Non-pigmented ciliary epithelial cell (primary cell): ENCODE measurements at regions not wholly inside any gene's neighbourhood (a gene's known extent, or its start where the extent isn't known, plus 50 kb on each side); places are given as distances from the start of the nearest gene placed in this dataset.
"Not testable (repeated sequence)": the region's sequence is repeated elsewhere in the genome, so short reads cannot be mapped to it uniquely, and the experiment has no call there.

Experiments used
- DNase-seq: peaks from one replicate; pipeline ENCODE4 v3.0.0-alpha.2; 2010; ENCODE audit warnings: low read depth

- not testable (repeated sequence) for DNase-seq
Observed at GRCh38 chr7:6882321-6882721, 56.2 kb upstream of the CCZ1B start.

GRCh38 chr7:6883756-6884155 lies 57.7 kb upstream of the CCZ1B start:
- not testable (repeated sequence) for DNase-seq

GRCh38 chr7:6886198-6886597 lies 60.1 kb upstream of the CCZ1B start:
- DNase-seq: no peak

- DNase-seq: not testable (repeated sequence)
Observed at GRCh38 chr7:6888267-6889045, 62.4 kb upstream of the CCZ1B start.

GRCh38 chr7:6889252-6889812 lies 63.3 kb upstream of the CCZ1B start:
- DNase-seq: no peak

GRCh38 chr7:6902097-6902518 lies 76.0 kb upstream of the CCZ1B start:
- not testable (repeated sequence) for DNase-seq

GRCh38 chr7:6903289-6903688 lies 77.2 kb upstream of the CCZ1B start:
- DNase-seq: not testable (repeated sequence)

DNA sequence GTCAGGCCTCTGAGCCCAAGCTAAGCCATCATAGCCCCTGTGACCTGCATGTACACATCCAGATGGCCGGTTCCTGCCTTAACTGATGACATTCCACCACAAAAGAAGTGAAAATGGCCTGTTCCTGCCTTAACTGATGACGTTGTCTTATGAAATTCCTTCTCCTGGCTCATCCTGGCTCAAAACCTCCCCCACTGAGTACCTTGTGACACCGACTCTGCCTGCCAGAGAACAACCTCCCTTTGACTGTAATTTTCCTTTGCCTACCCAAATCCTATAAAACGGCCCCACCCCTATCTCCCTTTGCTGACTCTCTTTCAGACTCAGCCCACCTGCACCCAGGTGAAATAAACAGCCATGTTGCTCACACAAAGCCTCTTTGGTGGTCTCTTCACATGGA lies 77.7 kb upstream of the CCZ1B start:
- DNase-seq: not testable (repeated sequence)

DNA sequence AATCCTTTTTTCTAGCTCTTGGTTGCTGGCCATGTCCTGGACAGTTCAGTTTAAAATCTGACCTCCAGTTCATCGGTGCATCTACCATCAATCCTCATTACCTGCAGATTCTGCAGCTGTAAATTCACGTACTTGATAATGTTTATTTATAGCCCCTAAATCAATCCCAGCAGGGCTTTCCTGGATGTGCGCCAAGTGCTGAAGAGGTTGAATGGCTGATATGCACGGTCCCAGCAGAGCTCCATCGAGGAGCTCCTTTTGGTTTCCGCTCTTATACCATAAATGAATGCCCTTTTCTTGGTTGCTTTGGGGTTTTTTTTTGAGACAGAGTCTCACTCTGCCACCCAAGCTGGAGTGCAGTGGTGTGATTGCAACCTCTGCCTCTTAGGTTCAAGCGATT lies 91.2 kb upstream of the CCZ1B start:
- DNase-seq: no peak

DNA sequence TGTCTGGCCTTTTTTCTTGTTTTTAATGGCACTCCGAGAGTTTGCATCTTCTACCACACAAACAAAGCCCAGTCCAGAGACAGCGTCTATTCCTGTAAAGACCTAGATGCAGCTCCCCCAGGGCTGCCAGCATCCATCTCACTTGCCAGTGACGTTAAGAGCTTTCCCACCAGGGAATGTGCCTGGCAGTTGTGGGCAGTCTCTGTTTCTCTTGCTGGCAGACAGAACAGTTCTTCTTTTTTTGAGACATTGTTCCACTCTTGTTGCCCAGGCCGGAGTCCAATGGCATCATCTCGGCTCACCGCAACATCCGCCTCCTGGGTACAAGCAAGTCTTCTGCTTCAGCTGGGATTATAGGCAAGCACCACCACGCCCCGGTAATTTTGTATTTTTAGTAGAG lies 93.1 kb upstream of the CCZ1B start:
- DNase-seq: not testable (repeated sequence)

GRCh38 chr7:6924523-6924922 lies 98.4 kb upstream of the CCZ1B start:
- not testable (repeated sequence) for DNase-seq

DNA sequence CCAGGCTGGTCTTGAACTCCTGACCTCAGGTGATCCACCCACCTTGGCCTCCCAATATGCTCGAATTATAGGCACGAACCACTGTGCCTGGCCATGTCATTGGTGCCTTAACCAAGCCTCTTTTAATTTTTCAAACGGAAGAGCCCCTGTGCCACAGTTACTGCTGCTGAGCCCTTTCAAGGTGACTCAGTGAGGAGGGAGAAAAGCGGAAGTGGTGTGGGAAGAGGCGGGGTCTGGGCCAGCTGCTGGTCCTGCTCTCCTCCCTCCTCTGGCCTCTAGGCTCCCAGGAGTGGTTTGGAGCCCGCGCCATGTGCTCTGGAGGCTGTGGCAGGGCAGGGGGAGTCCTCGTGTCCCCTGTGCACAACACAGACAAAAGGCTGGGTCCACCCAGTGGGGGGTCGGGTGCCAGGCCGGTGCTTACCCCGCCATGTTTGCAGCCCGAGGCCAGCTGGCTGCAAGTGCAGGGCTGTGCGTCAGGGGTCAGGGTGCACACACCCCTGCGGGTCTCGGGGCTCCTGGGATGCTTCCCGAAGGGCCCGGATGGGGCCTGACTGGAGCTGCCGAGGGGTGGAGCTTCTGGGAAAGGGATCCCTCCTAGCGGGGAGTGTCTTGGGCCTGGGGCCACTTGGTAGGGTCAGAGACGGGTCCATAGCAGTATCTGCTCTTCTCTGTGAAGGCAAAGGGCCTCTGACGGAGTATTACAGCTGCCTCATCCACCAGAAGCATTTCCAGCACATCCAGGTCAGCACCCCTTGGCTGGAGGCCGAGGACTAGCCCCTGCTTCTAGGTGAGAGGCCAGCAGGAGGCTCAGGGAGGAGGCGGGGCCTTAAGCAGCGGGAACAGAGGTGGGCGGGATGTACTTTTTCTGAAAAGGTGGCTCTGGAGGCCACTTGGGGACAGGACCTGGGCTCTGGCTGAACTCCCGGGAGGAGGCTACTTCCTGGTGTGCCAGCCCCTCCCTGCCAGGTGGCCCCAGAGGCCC lies 100.4 kb upstream of the CCZ1B start:
- DNase-seq: not testable (repeated sequence)

- not testable (repeated sequence) for DNase-seq
Observed at GRCh38 chr7:6927643-6928042, 101.6 kb upstream of the CCZ1B start.

DNA sequence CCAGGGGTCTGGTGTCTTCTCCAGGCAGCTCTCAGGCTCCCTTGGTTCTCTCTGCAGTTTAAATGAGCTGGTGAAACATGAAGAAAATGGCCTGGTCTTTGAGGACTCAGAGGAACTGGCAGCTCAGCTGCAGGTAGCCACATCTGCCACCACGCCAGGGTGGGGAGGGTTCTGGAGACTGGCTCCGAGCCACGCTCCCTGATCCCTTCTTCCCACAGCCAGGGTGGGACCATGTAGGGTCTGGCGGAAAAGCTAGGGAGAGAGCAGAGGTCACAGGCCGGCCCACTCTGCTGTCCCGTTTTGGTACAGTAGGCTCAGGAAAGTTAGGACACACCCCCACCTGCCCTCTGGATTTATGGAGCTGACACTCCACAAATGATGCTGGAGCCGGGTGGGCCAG lies 103.5 kb upstream of the CCZ1B start:
- DNase-seq: not testable (repeated sequence)

DNA sequence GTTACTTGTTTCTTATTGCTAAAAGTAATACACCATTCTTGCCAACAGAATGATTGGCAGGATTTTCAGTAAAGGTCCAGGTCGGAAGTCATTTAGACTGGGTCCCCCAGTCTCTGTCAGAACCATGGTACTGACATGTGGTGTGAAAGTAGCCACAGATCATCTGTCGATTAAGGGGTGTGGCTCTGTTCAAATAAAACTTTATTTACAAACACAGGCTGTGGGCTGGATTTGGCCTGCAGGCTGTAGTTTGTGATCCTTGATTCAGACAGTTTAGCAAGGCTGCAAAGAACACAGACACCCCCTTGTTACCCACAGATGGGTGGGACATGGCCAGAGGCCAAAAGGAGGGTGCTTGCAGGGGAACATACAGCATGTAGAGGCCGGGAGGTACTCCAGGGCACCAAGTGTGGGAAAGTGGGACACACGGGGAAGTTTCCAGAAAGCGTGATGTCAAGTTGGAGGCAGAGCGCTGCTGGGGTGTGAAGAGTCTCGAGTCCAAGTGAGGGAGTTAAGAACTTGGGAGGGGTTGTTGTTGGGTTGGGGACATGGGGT lies 104.1 kb upstream of the CCZ1B start:
- DNase-seq: not testable (repeated sequence)

- not testable (repeated sequence) for DNase-seq
Observed at GRCh38 chr7:6930787-6931186, 104.7 kb upstream of the CCZ1B start.

GRCh38 chr7:6931456-6931855 lies 105.4 kb upstream of the CCZ1B start:
- DNase-seq: not testable (repeated sequence)

GRCh38 chr7:6933954-6934632 lies 108.0 kb upstream of the CCZ1B start:
- DNase-seq: not testable (repeated sequence)

- DNase-seq: no peak
Observed at GRCh38 chr7:6934981-6935380, 108.9 kb upstream of the CCZ1B start.

GRCh38 chr7:6936626-6937025 lies 110.6 kb upstream of the CCZ1B start:
- DNase-seq: not testable (repeated sequence)

- not testable (repeated sequence) for DNase-seq
Observed at GRCh38 chr7:6937746-6938145, 111.7 kb upstream of the CCZ1B start.
